GM12875 (cell line): ENCODE measurements at regions not wholly inside any gene's neighbourhood (a gene's known extent, or its start where the extent isn't known, plus 50 kb on each side); places are given as distances from the start of the nearest gene placed in this dataset.

Experiments used
- H3K4me3 ChIP-seq: one replicate; pipeline ENCODE4 v1.5.1; 2011; ENCODE audit warnings: low read depth, low read length, control low read depth
- TF ChIP-seq, protein P1 (sequence below): IDR thresholded peaks from 2 replicates; pipeline ENCODE4 v1.5.1; 2011; ENCODE audit warnings: low read depth, mild to moderate bottlenecking, control low read depth, inconsistent platforms, low read length, moderate library complexity, borderline replicate concordance; ENCODE audit not compliant: insufficient read depth

DNA sequence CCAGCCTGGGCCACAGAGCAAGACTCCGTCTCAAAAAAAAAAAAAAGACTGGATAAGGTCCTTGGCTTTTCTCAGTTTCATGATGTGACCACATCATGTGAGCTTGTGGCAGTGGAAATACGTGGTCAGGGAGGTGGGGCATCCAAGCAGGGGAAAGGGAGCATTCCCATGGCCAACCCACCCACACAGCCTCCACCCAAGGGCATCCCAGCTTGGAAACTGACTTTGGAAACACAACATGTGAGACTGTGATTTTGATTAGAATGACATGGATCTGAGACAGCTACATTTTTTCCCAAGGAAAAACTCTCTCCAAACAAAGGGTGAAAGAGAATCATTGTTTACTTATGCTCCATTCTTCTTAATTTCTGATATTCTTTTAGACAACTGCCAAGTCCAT lies 405.0 kb upstream of the ZNF507 start:
- TF ChIP-seq, protein P1, sequence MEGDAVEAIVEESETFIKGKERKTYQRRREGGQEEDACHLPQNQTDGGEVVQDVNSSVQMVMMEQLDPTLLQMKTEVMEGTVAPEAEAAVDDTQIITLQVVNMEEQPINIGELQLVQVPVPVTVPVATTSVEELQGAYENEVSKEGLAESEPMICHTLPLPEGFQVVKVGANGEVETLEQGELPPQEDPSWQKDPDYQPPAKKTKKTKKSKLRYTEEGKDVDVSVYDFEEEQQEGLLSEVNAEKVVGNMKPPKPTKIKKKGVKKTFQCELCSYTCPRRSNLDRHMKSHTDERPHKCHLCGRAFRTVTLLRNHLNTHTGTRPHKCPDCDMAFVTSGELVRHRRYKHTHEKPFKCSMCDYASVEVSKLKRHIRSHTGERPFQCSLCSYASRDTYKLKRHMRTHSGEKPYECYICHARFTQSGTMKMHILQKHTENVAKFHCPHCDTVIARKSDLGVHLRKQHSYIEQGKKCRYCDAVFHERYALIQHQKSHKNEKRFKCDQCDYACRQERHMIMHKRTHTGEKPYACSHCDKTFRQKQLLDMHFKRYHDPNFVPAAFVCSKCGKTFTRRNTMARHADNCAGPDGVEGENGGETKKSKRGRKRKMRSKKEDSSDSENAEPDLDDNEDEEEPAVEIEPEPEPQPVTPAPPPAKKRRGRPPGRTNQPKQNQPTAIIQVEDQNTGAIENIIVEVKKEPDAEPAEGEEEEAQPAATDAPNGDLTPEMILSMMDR: no peak
- H3K4me3 ChIP-seq: no peak overlapping the region

DNA sequence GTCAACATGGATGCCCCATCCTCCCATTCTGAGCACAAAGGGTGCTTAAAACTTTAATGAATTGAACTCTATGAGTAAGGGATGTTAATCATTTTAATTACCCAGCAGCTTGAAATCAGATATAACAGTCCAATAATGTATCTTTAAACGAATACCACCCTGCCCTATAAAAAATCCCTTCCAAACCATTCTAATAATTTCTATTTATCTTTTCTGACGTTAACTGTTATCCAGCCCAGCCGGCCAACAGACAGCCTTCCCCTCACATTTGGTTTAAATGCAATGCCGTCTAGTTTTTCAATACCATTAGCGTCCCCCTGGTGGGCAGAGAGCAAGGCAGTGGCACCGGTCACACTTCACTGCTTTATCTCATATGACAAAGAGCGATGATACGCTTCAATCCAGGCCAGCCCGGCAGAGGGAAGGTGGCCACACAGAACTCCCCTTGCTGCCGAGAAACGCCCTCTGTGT lies 402.2 kb upstream of the ZNF507 start:
- no peak overlapping the region for H3K4me3 ChIP-seq
- TF ChIP-seq, protein P1: no peak

DNA sequence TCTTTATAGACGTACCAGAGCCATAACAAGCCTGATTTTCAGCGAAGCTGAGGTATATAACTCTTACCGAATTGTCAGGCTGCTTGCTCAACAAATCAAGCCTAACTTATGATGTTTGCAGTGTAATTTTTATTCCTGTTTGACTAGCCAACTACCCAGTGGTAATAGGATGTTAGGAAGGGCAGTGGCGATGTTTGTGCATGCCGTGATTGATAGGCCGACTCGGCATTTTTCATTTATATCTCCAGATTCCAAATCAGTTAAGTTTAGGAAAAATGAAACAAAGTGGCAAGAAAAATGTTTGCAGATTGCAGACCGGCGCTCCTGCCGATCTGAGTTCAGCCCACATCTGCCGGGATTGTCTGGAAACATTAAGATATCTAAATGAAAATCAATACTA lies 401.6 kb upstream of the ZNF507 start:
- TF ChIP-seq, protein P1: no peak
- H3K4me3 ChIP-seq: no peak overlapping the region

DNA sequence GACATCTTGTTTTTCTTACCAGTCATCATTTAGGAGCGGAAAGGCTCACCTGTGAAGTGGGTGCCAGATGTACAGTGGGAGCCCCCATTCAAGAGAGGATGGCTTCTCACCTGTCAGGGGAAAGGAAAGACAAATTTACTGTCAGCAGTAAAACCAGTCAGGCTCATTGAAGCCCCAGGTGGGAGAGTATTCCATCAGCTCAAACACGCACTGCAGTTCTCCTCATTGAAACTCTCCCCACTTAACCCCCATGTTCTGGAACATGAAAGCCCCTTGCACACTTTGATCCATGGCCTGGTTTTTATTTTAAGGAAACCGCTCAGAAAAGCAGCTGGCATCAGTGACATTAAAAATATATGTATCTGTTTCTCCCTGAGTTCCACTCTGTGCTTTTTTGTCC lies 401.1 kb upstream of the ZNF507 start:
- TF ChIP-seq, protein P1: no peak

DNA sequence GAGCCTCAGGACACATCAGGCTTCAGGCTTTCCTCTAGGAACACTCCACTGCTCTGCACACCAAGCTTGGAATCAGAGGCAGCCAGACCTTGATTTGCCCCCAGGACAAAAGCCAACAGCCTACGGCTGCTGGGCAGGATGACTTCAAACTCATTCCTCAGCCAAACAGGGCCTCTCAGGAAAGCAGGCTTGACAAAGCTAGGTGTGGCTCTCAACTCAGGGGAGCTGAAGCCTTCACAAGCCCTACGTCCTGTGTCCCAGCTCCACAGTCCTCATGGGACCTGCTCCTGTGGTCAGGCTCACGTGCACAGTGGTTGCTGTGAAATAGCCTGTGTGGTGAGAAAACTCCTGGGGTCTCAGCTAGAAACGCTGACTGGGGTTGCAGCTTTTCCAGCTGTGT lies 398.9 kb upstream of the ZNF507 start:
- TF ChIP-seq, protein P1: no peak
- H3K4me3 ChIP-seq: no peak overlapping the region

More for the DNA sequence above, 401.1 kb upstream of the ZNF507 start:
- H3K4me3 ChIP-seq: no peak overlapping the region

DNA sequence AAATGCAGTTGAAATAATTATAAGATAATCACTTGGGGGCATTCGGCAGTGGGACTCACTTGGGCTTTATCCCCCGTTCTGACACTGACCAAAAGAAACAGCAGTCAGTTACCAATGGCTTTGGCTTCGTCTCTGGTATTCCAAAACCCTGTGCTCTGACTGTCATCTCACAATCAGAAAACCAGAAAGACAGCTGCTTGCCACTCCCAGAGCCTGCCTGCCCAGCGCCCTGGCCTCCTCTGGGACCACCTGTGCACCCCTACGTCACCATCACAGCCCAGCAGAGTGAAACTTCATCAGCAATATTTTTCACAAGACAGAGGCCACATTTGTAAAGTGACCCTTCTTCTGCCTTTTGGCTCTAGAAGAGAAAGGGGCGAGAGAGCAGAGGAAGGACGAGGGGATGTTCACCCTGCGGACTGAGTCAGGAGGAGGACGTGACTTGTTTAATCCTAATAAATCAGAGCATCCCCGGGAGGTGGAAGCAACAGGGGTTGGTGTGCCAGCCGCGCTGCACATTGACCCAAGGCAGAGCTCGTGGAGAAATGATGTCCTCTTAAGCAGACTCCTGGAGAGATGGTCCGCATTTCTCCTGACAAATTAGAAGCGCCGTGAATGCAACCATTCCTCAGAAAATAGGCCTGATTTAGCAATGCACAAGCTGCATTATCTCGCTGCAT lies 397.8 kb upstream of the ZNF507 start:
- TF ChIP-seq, protein P1: no peak
- H3K4me3 ChIP-seq: no peak overlapping the region

DNA sequence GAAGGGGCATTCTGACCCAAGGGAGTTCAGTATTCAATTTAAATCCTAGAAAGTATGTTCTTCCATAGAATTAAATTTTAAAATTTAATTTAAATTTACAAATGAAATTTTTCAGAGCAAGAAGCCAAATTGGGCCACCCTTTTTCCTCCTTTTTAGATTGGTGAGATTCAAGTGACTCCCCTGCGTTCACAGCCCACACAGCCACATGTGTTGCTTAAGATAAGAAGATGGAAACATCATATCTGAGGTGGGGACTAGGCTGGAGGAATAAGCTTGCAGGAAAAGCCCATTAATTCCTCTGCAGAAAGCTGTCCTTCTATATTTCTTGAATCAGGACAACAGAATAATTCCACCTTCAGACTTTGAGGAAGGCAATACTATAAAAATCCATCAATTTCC lies 392.7 kb upstream of the ZNF507 start:
- TF ChIP-seq, protein P1: no peak
- no peak overlapping the region for H3K4me3 ChIP-seq
